Muscle of back (tissue), 3 donors: ENCODE measurements at regions not wholly inside any gene's neighbourhood (a gene's known extent, or its start where the extent isn't known, plus 50 kb on each side); places are given as distances from the start of the nearest gene placed in this dataset.

Experiments used
- DNase-seq, 3 donors: peaks; one replicate each; pipeline versions ENCODE4 v3.0.0 to v3.0.0-alpha.2; 2013

DNA sequence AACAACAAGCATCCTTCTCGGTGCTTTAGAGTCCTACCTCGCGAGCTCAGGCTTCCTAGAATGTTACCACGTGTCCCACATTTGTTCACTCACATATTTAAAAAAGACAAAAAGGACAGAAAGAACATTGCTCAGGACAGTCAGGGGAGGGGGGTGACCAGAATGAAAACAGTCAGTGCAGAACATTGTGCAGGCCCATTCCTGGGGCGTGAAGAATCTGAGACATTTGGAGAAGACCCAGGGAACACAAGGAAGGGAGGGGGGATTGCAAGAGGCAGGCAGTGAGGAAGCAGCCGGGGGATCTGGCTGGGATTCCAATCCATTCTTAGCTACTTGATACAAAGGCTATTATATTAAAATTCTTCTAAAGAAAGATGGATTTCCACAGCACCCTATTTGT is 270.4 kb upstream of the CITED2 start:
- DNase-seq, result peak in 2 of 3 donors; percentile 43 to 45

DNA sequence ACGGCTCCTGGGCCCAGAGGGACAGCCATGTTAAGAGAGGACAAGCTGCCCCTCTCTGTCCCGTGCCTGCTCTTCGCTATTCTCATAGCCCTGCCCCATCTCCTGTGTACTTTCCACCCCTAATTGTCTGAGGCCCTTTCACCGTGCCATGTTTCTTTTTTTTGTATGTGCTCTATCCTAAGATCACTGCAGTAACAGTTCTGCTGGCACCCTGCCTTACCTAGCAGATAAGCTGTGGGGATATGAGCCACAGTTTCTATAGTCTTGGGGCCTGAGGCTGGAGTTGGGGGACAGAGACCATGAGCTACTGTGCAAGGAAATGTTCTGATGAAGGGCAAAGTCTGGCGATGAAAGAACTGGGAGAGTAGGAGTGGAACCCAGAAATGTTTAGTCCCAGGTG is 269.5 kb upstream of the CITED2 start:
- no peak for DNase-seq

DNA sequence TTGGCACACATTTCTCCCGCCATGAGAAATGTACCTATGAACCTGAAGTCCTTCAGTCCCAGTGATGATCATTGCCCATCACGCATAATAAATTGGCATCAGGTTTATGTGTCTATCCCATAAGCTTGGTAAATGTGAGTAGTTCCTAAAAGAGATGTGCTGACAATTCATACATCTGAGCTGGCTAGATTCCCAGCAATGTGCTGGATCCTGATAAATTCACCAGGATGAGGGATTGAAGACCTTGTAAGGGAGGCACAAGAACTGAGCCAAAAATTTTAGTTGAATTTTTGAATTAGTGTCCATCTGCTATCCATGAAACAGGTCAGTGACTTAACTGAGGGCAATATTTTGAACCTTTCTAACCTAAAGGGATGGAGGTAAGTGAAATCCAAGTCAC is 267.9 kb upstream of the CITED2 start:
- no peak for DNase-seq

DNA sequence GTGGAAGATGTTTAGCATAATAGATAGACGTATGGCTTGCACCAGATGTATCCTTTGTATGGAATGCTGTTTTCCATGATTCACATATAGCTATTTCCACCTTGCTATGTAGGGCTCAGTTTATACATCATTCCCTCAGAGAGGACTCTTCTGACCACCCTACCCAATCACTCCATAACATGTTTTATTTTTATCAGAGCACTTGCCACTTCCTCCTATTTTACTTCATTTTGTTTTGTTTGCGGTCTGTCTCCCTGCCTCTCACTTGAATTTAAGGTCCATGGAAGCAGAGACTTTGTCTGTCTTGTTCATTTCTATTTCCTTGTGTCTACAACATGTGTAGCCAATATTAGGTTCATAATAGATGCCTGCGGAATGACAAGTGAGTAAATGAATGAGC is 266.9 kb upstream of the CITED2 start:
- no peak for DNase-seq

DNA sequence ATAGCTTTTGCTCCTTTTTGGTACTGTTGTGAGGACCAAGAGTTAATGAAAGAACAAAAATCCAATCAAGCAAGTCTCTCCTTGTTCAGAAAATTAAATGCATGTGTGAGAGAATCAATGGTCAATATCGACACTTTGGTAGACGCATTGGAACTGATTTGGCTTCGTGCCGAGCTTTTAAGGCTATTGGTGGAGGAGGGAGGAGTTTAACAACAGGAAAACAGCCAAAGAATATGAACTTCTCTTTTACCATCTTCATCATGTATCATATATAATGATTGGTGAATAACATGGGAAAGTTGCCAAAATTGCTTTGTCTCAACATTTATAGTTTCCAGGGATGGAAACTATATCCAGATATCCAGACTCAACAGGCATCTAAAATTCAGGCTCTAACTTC is 266.5 kb upstream of the CITED2 start:
- DNase-seq, result no peak

DNA sequence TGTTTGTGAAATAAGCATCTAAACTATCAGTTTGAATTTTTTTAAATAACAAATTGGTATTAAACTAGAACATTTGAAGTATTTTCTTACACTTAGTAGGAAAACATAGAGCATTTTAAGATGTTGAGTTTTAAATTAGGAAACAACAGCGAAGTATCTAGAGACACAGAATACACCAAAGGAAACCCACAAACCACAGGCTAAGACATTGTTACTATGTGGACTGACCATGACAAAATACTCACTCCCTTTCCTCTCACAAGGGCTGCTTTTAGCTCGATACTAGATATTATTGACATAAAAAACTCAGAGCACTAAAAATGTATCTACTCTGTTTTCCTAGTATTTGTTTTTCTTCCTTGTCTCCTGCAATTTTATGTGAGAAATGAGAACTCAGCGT is 266.0 kb upstream of the CITED2 start:
- DNase-seq, result no peak

DNA sequence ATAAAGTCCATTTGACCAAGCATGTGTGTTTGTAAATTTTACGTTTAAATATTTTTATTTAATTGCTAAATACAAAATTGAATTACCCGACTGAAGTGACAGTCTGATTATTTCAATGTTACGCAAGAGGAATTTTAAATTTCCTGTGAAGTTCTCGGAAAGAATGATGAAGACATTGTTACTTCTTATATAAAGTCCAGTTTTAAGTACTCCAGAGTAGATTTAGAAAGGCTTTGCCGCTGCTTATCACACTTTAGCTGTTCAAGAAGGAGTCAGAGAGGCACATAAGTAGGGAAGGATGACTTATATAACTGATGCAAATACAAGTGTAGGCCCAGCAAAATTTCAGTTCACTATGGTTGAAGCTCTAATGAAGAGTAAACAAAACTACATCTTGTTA is 265.1 kb upstream of the CITED2 start:
- DNase-seq, result no peak

DNA sequence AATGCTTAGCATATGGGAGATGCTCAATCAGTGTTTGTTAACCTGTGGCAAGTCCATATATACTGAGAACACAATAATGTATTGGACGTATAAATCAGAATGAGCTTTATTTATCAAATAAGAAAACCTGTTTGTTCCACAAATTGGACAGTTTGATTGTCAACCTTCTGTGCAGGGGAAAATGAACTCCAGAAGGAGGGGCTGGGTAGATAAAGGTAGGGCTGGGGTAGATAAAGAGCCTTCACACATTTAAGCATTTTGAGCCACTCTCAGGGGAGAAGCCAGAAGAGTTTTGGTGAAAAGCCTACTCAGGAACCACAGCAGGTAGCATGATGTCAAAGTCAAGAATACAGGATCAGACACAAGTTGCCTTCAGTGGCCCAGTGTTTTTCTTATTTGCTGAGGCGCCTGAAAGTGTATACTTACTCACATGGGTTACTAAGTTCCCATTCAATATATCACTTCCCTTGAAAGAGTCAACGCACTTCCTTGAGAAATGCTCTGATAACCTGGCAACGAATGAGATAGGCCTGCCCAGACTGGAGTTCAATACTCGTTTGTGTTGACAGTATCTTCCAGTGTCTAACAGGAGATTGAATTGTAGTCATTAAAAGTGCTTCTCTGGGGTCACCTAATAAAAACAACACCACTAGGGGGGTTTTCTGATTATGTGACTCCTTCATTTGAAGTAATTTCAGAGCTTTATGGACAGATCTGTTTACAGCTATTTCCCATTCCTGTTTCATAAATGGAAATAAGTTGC is 263.9 kb upstream of the CITED2 start:
- DNase-seq, result no peak

DNA sequence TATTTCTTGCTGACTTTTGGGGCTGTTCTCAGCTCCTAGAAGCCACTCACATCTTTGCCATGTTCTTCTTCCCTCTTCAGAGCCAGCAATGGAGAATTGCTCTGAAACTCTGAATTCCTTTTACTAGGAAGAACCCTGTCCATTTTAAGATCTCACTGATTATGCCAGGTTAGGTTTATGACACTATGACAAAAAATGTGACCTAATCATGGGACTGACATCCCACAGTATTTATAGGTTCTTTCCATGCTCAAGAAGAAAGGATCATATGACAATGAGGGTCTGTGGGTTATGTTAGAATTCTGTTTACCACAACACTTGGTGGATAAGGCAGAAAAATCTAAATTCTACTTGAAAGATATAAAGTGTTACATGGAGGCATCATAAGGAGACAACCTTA is 263.3 kb upstream of the CITED2 start:
- no peak for DNase-seq

DNA sequence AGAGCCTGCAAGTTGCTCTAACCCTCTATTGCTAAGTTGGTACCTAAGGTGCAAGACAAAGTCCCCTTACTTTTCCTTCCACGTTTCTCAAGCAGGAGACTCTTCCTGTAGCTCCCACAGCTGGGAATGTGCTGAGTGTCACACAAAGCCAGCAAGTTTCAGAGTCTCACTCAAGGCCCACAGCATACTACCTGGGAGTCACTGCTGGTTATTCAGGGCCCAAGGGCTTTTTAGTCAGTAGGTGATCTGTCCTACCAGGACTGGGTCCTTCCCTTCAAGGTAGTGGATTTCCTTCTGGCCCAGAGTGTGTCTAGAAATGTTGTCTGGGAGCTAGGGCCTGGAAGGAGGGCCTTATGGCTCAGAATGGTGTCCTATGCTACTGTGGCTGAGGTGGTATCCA is 261.9 kb upstream of the CITED2 start:
- no peak for DNase-seq

DNA sequence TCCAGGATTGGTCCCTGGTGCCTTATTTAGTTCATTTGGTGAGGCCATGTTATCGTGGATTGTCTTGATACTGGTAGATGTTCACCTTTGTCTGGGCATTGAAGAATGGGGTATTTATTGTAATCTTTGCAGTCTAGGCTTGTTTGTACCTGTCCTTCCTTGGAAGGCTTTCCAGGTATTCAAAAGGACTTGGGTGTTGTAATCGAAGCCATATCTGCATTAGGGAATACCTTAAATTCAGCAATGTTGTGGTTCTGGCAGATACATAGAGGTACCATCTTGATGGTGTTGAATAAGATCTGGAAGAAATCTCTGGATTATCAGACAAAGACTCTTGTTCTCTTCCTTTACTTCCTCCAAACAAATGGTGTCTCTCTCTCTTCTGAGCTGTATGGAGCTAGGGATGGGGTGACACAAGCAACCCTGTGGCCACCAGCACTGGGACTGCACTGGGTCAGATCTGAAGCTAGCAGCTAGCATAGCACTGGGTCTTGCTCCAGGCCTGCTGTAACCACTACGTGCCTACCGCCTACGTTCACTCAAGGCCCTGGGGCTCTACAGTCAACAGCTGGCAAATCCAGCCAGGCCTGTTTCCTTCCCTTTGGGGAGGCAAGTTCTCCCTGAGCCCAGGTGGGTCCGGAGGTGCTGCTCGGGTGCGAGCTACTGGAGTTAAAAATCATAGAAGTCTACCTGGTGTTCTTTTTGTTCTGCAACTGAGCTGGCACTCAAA is 261.1 kb upstream of the CITED2 start:
- no peak for DNase-seq

DNA sequence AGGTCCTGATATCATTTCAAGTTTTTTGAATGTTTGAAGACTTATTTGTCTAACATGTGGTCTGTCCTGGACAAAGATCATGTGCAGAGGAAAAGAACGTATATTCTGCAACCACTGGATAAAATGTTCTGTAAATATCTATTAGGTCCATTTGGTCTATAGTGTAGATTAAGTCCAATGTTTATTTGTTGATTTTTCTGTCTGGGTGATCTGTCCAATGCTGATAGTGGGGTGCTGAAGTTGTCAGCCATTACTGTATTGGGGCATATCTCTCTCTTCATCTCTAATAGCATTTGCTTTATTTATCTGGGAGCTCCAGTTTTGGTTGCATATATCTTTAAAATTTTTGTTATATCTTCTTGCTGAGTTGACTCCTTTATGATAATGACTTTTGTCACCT is 258.4 kb upstream of the CITED2 start:
- no peak for DNase-seq

DNA sequence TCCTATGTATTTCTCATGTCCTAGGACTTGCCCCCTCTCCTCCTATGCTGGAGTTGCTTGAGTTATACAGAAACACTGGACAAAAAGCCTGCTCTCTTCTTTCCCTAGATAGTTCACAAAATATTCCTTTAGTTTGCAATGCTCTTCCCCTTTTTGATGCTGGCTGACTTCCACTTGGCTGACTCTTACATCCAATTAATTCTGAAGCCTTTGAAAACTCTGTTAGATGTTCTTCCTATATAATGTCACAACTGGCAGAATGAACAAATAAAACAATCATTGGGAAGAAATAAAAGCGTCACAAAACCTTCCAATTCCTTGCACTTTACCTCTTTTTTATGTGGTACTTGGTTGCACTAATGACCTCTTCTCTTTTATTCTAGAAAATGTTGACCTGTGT is 253.8 kb upstream of the CITED2 start:
- DNase-seq, result peak in 1 of 3 donors; percentile 50

DNA sequence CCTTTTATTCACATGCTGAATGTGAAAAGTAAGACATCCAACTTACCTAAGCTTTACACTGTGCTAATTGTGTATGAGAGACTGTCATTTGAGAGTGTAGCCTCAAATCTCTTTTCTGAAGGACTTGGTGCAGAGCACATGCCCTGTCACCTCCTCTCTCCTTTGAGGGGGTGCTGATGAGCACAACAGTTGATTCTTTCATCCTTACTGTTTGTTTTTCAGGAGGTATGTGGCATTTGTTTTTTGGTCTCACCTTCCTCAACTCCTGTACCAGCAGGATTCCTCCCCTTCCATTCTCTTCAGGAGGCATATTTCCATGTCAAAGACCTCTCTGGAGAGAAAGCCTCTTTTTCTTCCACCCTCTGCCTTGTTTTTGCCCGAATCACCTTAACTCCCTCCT is 252.6 kb upstream of the CITED2 start:
- no peak for DNase-seq

DNA sequence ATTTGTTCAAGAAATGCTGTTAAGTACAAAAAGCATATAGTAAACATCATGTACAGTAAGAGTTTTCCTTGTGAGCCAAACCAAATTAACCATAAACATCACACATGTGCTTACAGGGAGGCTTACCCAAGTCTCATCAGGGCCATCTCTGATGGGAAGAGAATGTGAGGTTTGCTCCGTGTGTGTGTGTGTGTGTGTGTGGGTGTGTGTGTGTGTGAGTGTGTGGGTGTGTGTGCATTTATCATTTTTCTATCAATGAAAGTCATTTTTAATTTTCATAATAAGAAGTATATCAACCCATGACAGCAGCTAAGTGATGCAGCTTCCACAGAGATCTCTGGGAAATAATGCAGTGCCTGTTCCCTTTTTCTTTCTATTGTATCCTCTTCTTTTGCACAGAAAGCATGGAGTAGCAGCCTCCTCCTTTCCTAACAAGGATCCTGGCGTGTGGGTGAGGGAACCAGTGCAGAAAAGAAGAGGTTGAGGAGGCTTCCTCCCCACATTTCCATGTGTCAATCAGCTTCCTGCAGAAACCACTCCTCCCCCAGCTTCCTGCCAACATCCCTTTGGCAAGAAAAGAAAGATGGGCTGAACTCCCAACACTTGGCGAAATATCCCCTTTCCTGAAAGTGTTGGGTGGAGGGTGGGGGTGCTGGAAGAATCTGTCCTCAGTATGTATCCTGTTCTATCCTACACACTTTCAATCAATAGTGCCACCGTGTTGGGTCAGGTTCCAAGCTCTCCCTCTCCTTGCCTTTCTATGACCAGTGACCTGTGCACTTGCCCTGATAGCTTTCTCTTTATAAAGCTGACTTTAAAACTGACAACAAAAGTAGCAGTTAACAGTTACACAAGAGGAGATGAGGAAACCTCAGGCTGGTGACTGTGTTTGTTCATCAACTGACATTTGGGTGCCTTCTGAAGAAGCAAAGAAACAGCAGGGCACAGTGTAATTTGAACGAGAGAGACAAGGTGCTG is 251.8 kb upstream of the CITED2 start:
- DNase-seq, result no peak

DNA sequence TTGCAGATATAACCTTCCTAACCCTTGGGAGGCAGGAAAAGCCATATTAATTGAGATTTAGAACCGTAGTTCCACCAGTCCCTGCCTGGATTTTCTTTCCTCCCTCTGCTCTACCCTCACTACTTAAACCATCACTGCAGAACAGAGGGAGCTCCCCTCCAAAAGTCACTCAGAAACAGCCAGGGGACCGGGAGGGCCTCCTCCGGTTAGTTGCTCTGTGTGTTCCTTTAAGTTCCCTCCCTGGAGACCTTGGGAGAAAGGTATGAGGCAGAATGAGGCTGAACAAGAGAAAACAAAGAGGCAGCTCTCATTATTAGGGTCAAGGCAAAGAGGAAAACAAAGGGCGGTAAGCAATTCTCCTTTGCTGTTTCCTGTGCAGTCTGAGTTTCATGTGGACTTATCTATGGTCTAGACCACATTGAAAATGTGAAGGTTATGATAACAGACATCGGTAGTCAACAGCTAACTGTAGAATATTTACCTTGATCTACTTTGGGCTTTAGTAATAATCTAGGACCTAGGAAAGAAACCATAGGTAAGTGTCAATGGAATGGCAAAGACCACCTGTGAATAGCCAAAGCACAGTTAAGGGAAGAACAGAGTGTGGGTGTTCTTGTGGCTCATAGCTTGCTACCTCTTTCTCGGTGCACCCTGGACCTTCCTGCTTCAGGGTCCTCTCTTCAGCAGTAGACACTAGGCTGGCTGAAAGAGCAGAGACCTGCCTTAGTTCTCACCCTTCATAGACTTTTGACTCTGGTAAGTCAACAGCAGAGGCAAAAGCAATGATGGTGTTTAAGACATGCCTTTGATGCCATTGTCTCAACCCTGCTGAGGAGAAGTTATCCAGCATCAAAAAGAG is 250.9 kb upstream of the CITED2 start:
- DNase-seq, result no peak

DNA sequence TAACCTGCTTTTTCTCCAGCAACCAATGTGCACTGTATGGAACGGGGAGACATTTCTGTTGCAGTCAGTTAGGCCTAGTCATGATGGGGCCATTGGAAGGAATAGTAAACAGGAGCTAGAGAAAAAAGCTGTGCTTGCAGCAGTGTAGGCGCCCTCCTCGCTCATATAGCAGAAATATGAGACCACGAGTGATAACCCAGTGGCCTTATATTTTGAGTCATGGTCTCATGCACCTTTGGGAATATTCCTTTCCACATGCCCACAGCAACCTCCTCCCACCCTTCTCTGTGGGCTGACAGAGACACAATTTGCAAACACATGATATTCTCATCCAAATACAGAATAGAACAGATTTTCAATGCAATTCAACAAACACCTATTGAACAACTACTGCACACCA is 248.9 kb upstream of the CITED2 start:
- no peak for DNase-seq

DNA sequence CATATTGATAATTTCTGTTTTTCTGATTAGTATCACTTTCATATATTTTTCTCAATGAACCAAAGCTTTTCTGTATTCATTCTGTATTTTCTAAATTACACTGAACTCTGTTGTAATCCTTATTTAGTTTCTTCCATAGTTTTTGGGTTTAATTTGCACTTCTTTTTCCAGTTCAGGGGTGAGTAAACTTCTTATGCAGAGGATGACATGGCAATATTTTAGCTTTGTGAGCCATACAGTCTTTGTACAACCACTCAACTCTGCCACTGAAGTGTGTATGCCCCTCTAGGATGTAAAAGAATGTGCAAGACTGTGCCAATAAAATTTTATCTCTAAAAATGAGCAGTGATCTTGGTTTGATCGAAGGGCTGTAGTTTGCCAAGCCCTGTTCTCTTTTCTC is 239.0 kb upstream of the CITED2 start:
- DNase-seq, result no peak

DNA sequence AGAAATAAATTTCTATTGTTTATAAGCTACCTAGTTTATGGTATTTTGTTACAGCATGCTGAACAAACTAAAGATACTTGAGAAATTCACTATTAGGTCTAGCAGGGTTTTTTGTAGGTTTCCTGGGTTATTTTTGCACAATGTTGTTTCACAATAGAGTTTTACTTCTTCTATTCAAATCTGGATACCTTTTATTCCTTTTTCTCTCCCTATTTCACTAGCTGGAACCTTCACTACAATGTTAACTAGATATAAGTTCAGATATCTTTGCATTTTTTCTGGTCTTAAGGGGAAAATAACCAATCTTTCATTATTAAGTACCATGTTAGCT is 237.7 kb upstream of the CITED2 start:
- DNase-seq, result no peak

DNA sequence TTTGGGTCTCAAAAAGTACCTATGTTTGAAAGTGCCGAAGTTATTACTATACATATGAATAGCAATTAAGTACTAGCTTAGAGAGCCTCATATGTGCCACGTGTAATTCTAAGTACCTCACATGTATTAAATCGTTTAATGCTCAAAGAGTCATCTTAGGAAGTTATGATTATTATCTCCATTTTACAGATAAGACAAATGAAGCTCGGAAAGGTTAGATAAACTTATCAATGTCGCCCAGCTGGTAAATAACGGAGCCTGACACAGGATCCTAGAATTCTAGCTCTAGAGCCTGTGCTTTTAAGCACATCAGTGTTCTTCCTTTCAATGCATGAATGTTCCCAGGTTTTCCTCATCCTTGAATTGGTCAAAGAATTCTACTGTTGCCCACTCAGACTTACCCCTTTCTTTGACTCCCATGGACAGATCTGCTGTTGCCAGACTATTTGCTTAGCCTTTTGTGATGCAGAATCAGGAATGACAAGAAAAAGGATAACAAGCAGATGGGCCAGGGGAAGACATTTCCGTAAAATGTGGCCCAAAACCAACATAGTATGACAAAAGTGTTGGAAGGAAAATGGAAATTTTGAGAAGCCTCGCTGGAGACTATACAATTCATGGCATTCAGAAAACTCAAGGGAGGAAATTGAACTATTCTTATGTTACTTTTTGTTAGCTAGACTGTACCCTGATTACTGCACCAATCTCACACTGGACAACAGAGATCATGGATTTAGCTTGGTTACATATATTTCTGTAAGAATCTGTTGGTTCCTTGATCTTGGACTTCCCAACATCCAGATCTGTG is 237.1 kb upstream of the CITED2 start:
- no peak for DNase-seq
